ENCODE measurements at regions not wholly inside any gene's neighbourhood (a gene's known extent, or its start where the extent isn't known, plus 50 kb on each side); places are given as distances from the start of the nearest gene placed in this dataset.
"Not testable (repeated sequence)": the region's sequence is repeated elsewhere in the genome, so short reads cannot be mapped to it uniquely, and the experiment has no call there.

DNA sequence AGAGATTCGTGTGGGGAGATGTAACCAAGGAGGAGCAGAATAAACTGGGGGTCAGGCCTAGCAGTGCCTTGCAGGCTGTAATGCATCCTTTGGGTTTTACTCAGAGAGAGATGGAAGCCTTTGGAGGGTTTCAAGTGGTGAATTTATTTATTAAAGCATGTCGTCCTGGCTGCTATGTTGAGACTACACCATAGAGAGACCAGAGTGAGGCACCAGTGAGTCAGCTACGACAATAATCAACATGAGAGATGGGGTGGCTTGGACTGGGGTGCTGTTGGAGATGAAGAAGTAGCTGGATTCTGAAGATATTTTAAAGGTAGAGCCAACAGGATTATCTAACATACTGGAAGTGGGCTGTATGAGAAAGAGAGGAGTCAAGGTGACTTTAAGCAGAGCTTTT is 335.3 kb upstream of the ARHGEF26 start:
- no peak for DNase-seq (ENCODE audit: low read depth in 4 of 4, low spot score in 2 of 4)

DNA sequence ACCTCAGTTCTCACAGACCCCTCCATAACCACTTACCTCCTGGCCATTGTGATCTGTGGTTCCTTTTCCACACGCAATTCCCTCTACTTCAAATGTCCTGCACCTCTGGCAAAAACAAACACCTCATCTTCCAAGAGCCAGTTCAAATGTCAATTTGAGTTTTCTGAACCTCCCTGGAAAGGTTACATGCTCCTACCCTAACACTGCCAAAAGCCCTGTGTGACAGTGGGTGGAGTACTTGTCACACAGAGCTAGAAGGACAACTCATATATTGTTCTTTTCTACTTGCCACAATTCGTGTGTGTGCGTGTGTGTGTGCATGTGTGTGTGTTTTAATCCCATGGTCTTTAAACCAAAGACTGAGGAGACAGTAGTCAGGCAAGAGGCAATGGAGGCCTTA is 331.8 kb upstream of the ARHGEF26 start:
- no peak for DNase-seq (ENCODE audit: low read depth in 4 of 4, low spot score in 2 of 4)

DNA sequence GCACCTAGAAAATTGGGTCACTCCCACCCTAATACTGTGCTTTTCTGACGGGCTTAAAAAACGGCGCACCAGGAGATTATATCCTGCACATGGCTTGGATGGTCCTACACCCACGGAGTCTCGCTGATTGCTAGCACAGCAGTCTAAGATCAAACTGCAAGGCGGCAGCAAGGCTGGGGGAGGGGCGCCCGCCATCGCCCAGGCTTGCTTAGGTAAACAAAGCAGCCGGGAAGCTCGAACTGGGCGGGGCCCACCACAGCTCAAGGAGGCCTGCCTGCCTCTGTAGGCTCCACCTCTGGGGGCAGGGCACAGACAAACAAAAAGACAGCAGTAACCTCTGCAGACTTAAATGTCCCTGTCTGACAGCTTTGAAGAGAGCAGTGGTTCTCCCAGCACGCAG is 324.1 kb upstream of the ARHGEF26 start:
- not testable (repeated sequence) for DNase-seq (ENCODE audit: low read depth in 4 of 4, low spot score in 2 of 4)

DNA sequence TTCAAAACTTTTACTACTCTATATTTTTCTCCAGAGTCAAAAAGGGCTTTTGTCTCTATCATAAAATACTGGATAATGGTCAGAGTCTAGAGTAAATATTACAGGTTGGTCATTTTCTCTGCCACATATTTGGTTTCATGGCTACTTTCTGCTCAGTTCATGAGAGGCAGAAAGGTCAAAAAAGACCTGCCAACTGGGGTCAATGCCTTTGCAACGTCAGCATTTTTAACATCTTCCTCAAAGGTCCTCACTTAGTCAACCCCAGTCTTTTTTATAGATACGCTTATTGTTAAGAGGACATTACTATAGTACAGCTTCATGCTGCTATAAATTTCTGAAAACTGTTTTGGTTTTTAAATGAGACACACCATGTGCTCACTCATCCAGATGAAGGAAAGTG is 312.1 kb upstream of the ARHGEF26 start:
- no peak for DNase-seq (ENCODE audit: low read depth in 4 of 4, low spot score in 2 of 4)

DNA sequence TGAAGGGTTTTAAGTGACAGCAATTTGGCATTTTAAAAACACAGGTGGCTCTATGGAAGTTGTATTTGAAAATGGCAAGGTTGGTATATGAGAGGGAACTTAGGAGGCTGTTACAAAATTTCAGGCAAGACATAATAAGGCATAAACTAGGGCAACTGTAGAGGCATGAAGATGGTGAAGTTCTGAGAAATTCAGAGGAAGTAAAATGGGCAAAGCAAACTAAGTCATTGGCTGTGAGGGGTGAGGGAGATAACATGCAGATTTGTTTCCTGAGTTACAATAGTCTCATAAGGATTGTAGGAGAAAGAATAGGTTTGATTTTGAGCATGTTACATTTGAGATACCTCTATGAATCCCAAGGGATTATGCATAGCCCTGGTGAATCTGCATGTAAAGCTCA is 302.9 kb upstream of the ARHGEF26 start:
- no peak for DNase-seq (ENCODE audit: low read depth in 4 of 4, low spot score in 2 of 4)

DNA sequence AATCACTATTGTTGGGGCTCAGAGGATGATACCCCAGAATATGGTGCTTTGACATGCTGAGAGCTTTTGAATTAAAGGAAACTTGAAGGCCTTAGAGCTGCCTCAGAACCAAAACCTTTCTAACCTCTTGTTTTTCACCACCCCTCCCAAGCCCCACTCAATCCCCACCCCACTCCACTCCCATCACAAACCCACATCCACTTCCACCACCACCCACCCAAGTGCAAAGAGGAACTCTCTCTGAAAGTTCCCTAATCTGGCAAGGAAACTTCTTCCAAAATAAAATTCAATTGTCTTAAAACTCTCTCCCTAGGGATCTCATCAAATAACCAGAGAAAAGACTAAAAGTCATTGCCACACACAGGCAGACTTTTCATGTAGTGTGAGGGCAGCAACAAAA is 301.2 kb upstream of the ARHGEF26 start:
- DNase-seq (ENCODE audit: low read depth in 4 of 4, low spot score in 2 of 4), result no peak

DNA sequence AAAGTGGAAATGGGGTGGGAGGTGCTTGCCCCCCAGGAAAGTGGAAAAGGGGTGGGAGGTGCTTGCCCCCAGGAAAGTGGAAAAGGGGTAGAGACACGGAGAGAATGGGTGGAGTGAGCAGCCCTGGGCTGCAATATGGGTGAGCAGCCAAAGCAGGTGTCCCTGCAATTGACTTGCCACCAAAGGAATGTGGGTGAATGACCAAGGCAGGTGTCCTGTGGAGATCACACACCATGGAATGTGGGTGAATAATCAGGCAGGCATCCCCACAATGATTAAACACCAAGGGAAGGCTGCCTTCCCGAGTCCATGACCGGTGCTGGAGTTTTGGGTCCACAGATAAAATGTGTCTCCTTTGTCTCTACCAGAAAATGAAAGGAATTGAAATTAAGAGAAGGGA is 292.8 kb upstream of the ARHGEF26 start:
- not testable (repeated sequence) for DNase-seq (ENCODE audit: low read depth in 4 of 4, low spot score in 2 of 4)

DNA sequence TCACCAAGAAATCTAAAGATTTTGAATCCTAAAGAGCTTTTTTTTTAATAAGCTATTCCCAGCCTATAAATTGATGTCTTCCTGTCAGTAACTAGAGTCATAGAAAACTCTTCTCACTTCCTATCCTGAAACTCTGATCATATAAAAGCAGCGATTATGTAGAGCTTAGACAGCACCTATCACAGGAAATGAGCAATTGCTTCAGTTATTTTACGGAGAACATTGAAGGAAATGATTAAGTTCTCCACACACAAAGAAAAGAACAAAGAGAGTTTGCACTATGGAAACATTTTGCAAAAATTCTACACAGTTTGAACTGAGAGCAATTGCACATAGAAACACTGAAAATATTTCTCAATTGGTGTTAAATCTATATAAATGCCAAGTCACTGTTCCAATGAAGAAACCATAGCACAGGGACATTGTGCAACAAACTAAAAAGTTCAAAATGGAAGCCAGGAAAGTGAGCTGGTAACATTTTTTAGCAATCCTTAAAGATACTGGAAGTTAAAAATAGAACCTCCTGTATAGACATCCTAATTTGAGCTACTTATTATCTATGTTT is 291.5 kb upstream of the ARHGEF26 start:
- DNase-seq (ENCODE audit: low read depth in 4 of 4, low spot score in 2 of 4), result no peak

DNA sequence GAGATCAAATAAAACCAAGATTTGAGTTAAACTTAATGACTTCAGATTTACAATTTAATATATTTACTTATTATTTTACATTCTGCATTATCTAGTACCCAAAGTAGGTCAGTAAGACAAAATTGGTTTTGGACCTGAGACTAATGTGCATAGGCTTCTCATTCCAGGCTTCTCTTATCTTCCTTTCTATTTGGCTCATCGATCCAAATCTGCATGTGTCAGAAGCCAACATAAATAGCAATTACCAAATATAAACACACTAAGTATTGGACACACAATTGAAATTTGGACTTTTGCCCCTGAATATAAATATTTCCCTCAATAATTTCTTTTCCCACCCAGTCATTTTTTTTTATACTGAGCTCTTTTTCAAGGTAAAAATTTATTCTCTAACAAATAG is 290.6 kb upstream of the ARHGEF26 start:
- no peak for DNase-seq (ENCODE audit: low read depth in 4 of 4, low spot score in 2 of 4)

DNA sequence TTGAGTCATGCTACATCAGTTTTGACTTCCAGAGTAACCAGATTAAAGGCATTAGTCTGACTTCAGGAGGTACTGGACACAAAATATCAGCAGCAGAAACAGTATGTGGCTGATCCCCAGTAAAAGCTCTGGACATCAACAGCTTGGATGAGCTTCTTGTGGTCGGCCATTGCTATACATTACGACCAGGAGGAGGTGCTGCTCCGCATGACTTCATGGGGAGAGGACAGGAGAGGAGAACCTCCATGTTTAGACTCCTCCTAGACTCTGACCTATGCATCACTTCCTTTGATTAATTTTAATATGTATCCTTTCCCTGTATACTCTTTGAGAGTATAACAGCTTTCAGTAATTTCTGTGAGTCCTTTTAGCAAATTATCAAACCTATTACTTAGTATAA is 285.6 kb upstream of the ARHGEF26 start:
- no peak for DNase-seq (ENCODE audit: low read depth in 4 of 4, low spot score in 2 of 4)

DNA sequence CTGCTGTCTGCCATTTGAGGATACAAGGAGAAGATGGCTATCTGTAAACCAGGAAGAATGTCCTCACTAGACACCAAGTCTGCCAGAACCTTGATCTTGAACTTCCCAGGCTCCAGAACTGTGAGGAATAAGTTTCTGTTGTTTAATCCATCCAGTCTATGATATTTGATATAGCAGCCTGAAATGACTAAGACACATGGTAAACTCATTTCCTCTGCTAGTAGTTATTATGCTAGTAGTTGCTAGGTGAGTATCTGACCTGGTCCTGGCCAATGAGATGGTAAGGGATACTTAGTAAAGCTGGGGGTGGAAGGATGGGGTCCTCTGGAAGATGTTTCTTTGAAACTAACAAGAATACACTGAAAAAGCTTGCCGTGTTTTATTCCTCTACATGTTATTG is 280.7 kb upstream of the ARHGEF26 start:
- no peak for DNase-seq (ENCODE audit: low read depth in 4 of 4, low spot score in 2 of 4)

DNA sequence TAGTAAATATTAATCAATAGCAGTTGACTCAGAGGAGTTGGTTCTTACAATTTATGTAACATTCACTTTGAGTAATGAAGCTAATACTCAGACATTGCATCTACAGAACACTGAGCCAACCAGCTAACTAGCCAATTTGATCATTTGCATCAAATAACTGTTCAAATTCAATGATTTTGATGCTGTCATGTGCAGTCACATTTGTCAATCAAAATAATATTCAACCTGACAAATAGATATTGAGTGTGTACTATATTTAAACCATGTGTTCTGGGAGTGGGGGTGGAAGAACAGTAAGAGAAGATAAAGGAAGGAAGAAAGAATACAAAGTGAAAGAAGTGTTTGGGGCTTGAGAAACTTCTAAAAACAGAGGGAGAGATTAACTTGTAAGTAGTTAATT is 277.2 kb upstream of the ARHGEF26 start:
- no peak for DNase-seq (ENCODE audit: low read depth in 4 of 4, low spot score in 2 of 4)

DNA sequence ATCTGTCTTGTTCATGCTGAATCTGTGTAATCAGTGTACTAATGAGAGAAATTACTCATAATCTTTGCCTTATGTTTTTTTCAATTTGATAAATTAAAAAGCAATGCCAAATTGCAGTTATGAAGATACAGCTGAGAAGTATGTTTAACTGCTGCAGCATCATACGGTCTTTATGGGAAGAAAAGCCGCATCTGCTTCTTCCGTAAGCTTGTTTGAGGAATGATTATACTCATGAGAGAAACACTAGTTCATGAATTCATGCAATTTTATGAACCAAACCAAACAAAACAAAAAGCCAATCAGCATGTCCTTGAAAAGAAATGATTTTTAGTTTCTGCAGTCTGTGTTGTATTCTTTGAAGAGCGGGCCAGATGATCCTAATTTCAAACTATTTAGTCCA is 275.9 kb upstream of the ARHGEF26 start:
- no peak for DNase-seq (ENCODE audit: low read depth in 4 of 4, low spot score in 2 of 4)

DNA sequence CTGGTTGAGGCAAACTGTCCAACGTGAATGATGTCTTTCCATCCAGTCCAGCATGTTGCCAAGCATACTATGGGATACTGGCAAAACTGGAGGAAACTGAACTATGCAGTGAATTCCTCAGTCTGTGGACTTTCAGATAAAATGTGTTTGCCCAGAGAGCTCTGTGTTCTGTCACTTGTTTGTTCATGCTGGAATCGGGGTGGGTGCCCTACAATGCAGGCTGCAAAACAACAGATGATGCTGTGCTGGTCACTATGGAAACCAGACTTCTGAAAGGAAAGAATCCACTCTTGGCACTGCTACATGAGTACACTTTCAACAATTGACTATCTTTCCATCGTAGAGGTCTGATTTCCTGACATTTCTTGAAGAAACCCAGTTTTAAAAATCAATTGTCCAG is 272.5 kb upstream of the ARHGEF26 start:
- no peak for DNase-seq (ENCODE audit: low read depth in 4 of 4, low spot score in 2 of 4)

DNA sequence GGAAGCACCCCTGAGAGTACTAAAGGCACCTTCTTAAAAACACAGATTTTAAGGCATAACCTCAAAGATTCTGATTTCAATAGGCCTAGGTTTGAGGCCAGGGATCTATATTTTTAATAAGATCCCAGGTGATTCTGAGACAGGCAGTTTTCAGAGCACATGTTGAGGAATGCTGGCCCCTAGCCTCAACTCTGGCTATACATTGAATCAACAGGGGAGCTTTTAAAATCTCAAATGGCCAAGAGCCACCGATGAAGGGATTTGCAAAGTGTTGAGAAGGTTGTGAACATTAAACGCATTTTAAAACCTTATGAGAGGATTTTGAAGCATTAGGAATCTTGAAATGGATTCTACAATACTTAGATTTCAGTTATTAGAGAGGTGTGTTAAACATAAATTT is 268.8 kb upstream of the ARHGEF26 start:
- no peak for DNase-seq (ENCODE audit: low read depth in 4 of 4, low spot score in 2 of 4)

DNA sequence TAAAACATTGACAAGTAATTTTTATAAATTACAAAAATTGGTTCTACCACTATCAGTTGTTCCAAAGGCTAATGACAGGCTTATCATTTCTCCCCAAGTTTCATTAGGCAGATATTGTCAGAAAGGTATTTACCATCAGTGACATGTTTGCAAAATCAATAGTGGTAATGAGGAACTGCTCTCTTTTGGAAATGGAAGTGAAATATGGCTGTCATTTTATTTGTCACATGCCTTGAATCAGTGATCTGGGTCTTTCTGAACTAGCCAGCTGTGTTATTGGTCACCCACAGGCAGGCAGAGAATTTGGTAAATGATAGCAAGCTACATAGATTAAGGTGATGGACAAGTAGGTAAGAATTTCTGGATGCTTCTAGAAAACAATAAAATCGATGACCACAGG is 268.0 kb upstream of the ARHGEF26 start:
- DNase-seq (ENCODE audit: low read depth in 4 of 4, low spot score in 2 of 4), result no peak

DNA sequence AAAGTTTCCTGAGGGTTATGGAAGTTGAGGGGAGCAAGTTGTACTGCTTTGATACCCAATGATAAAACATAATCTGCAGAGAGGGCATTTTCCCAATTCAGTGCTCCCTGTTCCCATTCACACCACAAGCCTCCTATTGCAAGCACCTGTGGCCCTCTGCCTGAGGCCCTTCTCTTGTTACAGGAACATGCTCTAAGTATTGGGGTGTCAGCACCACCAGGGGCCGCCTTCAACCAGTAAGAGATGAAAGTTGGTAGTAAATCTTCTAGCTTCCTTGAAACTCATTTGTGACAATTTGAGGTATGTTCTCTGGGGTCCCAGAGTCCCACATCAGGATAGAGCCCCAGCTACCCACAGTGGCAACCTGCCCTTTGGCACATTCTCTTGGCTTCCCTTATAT is 265.4 kb upstream of the ARHGEF26 start:
- DNase-seq (ENCODE audit: low read depth in 4 of 4, low spot score in 2 of 4), result no peak

DNA sequence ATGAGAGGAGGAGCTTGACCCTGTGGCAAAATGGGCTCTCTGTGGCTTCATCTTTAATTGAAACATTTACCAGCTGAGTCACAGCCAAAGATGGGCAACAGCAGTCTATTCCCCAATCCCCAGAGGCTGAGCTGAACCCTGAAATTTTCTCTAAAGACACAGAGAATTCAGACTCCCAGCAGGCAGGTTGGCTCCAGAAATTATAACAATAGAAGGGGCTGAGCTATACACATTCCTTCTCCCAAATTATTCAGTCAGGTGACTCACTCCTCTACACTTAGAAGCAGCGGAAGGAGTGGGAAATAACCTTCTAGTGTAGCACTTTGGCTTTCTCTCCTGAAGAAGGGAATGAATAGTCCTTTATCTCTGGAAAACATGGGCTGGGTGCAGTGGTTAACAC is 264.3 kb upstream of the ARHGEF26 start:
- DNase-seq (ENCODE audit: low read depth in 4 of 4, low spot score in 2 of 4), result no peak

DNA sequence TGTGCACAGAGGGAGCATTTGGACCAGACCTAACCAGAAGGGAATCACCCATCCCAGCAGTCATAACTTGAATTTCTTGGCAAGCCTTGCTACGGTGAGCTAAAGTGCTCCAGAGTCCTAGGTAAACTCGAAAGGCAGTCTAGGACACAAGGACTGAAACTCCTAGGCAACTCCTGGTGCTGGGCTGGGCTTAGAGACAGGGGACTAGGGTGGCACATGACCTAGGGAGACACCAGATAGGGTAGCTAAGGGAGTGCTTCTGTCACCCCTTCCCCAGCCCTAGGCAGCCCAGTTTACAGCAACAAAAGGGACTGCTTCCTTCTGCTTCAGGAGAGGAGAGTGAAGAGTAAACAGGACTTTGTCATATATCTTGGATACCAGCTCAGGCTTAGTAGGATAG is 256.4 kb upstream of the ARHGEF26 start:
- DNase-seq (ENCODE audit: low read depth in 4 of 4, low spot score in 2 of 4), result no peak

DNA sequence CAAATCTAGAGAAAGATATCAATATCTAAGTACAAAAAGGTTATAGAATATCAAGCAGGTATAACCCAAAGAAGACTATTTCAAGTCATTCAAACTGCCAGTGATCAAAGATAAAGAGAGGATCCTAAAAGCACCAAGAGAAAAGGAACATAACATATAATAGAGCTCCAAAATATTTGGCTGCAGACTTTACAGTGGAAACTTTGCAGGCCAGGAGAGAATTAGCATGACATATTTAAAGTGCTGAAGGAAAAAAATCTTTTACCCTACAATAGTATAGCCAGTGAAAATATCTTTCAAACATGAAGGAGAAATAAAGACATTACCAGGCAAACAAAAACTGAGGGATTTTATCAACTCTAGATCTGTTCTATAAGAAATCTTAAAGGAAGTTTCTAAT is 254.3 kb upstream of the ARHGEF26 start:
- DNase-seq (ENCODE audit: low read depth in 4 of 4, low spot score in 2 of 4), result no peak

DNA sequence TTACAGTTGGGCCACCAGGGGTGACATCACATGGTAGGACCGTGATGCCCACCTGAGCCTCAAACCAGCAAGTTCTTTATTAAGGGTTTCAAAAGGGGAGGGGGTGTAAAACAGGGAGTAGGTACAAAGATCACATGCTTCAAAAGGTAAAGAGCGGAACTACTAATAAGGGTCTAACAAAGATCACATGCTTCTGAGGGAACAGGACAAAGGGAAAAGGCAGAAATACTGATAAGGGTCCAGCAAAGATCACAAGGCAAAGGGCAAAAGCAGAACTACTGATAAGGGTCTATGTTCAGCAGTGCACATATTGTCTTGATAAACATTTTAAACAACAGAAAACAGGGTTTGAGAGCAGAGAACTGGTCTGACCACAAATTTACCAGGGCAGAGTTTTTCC is 246.8 kb upstream of the ARHGEF26 start:
- DNase-seq (ENCODE audit: low read depth in 4 of 4, low spot score in 2 of 4), result not testable (repeated sequence)

DNA sequence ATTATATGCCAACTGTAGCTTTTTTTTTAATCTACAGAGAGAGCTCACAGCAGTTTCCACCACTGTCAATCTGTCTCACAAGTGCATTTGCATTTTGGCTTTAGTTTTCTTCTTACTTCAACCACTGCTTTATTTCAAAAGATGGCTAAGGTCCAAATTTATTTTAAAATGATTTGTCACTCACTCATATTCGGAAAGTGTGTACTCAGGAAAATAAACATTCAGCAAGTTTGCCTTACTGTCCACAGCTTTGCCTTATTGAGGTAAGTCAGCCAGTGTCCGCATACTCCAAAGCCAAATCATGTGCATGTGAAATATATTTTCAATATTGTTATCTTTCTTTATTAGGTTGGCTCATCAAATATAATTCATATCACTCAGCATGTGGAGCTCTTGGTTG is 240.7 kb upstream of the ARHGEF26 start:
- no peak for DNase-seq (ENCODE audit: low read depth in 4 of 4, low spot score in 2 of 4)

DNA sequence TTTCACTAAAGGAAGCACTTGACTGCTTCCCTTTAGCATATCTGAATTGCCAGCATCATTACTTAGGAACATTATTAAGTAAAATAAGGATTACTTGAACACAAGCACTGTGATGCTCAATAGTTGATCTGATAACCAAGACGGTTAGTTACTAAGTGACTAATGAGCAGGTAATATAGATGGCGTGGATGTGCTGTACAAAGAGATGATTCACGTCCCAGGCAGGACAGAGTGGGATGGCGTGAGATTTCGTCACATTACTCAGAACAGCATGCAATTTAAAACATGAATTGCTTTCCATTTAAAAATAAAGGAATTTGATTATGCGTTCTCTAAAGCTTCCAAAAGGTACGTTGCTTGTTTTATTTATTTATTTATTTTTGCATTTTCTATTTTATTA is 240.0 kb upstream of the ARHGEF26 start:
- DNase-seq (ENCODE audit: low read depth in 4 of 4, low spot score in 2 of 4), result no peak

DNA sequence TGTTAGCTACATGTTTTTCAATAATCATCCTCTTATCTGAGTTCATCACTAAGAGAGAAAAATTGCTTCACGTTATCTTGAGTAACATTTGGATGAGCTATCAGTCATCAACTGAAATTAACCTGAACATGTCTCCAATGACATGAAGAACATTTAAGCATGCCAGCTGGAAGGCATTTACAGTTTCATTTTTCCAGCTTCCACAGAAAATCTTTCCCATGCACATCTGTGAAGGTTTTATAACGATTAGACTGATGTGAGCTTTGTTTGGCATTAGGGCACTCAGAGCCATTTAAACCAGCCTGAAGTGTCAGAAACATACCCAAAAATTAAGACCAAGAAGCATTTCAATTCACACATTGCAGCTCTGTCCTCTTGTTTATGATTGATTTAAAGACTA is 235.8 kb upstream of the ARHGEF26 start:
- no peak for DNase-seq (ENCODE audit: low read depth in 4 of 4, low spot score in 2 of 4)
